CD4-positive, alpha-beta T cell treated with Interleukin-21 for 1 hour (primary cell): ENCODE measurements at regions not wholly inside any gene's neighbourhood (a gene's known extent, or its start where the extent isn't known, plus 50 kb on each side); places are given as distances from the start of the nearest gene placed in this dataset.
"Not testable (repeated sequence)": the region's sequence is repeated elsewhere in the genome, so short reads cannot be mapped to it uniquely, and the experiment has no call there.

Experiments used
- DNase-seq: peaks from one replicate; pipeline ENCODE4 v3.0.0-alpha.2; 2020

GRCh38 chr9:67418496-67419079 lies 426.2 kb upstream of the SPATA31A3 start:
- DNase-seq: not testable (repeated sequence)

DNA sequence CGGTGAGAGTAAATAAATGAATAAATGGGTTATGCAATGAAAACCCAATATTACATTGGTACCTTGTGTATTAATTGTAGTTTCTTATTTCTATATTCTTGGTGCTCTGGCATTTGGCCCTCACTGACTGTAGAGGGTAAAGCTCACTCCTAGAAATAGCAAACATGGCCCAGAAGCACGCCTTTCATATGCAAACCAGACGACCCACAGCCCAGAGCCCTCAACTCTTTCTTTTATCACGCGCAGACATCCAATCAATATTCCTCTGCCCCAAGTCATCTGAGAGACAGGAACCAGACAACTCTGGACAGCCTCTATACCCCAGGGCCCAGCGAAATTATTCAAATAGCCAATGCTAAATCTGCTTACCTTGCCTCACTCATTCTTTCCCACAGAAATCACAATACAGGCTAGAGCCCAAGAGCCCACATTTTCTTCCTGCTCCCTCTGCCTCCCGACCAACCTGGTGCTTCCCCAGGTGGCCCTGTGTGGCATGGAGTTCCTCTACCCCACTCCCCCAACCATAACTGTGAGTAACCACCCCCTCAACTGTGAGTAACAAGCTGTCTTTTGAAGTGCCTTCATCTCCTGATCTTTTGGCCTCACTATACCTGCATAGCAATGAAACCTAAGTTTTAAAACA lies 425.1 kb upstream of the SPATA31A3 start:
- not testable (repeated sequence) for DNase-seq

GRCh38 chr9:67416639-67417038 lies 424.3 kb upstream of the SPATA31A3 start:
- not testable (repeated sequence) for DNase-seq

GRCh38 chr9:67410606-67411220 lies 418.4 kb upstream of the SPATA31A3 start:
- not testable (repeated sequence) for DNase-seq

DNA sequence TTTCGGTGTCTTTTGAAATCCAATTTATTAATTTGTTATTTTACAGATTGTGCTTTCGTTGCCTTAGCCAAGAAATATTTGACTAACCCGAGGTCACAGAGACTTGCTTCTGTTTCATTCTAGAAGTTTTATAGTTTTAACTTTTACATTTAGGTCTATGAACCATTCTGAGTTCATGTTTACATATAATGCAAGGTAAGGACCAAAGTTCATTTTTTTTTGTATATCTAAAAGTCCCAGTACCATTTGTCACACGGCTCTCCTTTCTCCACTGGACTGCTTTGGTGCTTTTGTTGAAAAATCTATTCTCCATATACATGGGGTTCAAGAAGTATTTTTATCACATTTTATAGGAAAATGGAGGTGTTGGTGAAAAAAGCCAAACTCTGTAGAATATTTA lies 411.4 kb upstream of the SPATA31A3 start:
- not testable (repeated sequence) for DNase-seq

GRCh38 chr9:67397731-67398130 lies 405.4 kb upstream of the SPATA31A3 start:
- DNase-seq: not testable (repeated sequence)

- DNase-seq: not testable (repeated sequence)
These were observed 402.4 kb upstream of the SPATA31A3 start for GRCh38 chr9:67394782-67395181.

GRCh38 chr9:67394038-67394437 lies 401.7 kb upstream of the SPATA31A3 start:
- not testable (repeated sequence) for DNase-seq

- DNase-seq: not testable (repeated sequence)
These were observed 377.3 kb upstream of the SPATA31A3 start for GRCh38 chr9:67369664-67370063.

DNA sequence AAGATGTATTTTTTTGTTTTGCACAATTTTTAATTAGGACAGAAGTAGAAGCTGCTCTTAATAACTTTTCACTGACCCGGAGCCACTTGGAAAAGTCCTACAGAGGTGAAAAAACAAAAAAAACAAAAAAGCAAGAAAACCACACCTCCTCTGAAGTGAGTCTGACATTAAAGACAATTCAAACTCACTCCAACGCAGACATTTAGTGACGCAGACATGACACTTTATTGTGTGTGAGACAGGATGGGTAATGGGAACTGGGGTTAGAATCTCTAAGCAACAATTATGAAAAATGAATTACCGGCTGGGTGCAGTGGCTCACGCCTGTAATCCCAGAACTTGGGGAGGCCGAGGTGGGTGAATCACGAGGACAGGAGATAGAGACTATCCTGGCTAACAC lies 370.0 kb upstream of the SPATA31A3 start:
- DNase-seq: not testable (repeated sequence)

DNA sequence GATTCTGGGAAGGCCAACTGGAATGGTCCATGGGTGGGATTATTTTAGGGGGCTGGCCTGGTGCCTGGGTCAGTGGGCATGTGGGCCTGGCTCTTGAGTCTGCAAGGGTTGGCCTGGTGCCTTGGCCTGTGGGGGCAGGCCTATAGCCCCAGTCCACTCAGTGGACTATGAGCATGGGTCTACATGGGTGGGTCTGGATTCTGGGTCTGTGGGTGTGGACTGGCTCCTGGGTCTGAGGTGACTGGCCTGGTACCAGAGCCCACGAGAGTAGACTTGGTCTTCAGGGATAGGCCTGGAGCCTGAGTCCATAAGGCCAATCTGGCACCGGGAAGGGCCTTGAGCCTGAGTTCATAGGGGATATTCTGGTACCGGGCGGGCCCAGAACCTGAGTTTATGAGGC lies 361.6 kb upstream of the SPATA31A3 start:
- DNase-seq: not testable (repeated sequence)

DNA sequence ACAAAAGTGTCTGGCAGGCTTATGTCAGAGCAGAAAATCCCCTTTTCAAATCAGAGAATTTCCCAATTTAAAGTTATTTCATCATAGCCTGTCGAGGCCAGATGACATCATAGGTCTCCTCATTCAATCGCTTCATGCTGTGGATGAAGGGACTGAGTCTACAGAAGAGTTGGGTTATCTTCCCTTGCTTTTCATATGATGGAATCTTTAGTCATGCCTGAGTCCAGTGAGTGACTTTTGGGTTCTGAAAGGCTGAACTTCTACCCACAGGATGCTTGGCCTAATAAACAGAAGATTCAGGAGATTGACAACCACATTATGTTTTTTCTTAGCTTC lies 357.0 kb upstream of the SPATA31A3 start:
- not testable (repeated sequence) for DNase-seq

DNA sequence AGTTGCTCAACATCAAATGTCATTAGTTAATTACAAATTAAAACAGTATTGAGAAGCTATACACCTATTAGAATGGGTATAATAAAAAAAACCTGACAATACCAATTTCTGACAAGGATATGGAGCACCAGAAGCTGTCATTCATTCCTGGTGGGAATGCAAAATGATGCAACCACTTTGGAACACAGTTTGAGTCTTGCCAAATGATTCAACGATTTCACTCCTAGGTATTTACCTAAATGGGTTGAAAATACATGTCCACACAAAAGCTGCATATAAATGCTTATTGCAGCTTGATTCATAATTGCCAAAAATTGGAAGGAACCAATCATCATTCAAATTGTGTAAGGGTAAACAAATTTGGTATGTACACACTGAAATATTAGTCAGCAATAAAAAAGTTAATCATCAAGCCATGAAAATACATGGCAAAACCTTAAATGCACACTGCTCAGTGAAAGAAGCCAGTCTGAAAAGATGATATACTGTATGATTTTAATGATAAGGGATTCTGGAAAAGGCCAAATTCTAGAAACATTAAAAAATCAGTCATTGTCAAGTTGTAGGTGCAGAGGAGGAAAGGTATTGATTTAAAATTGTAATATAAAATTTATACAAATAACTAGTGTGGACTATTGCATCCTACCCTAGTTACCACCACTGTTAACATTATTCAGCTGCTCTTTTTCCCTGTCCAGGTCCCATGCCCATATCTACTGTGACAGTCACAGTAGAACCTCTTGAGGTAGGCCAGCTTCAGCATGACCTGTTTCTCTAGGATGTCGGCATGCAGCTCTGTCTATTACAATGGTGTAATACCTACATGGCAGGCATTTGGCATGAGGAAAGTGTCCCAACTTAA lies 356.4 kb upstream of the SPATA31A3 start:
- DNase-seq: not testable (repeated sequence)

GRCh38 chr9:67348094-67348493 lies 355.7 kb upstream of the SPATA31A3 start:
- not testable (repeated sequence) for DNase-seq

- DNase-seq: not testable (repeated sequence)
These were observed 346.9 kb upstream of the SPATA31A3 start for GRCh38 chr9:67339216-67339615.

- DNase-seq: not testable (repeated sequence)
These were observed 345.9 kb upstream of the SPATA31A3 start for GRCh38 chr9:67338201-67338600.

- not testable (repeated sequence) for DNase-seq
These were observed 342.6 kb upstream of the SPATA31A3 start for GRCh38 chr9:67334727-67335572.

- DNase-seq: not testable (repeated sequence)
These were observed 339.3 kb upstream of the SPATA31A3 start for GRCh38 chr9:67331634-67332033.

DNA sequence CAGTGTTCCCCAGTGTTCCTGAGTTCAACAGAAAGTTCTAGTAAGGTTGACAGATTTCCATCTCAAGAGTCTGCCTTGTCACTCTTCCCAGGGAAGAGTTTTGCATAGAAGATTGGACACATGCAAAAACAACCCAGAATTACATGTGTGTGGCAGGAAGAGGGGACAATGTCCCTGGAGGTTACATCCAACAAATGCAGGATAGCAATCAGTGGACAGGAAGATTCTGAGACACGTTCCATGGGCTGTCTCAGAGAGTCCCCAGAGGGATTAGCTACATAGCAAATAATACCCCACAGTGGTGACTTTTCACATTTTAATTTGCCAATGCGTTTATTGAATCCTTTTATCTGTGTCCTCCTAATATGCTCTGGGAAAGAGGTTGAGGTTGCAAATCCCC lies 321.1 kb upstream of the SPATA31A3 start:
- not testable (repeated sequence) for DNase-seq

DNA sequence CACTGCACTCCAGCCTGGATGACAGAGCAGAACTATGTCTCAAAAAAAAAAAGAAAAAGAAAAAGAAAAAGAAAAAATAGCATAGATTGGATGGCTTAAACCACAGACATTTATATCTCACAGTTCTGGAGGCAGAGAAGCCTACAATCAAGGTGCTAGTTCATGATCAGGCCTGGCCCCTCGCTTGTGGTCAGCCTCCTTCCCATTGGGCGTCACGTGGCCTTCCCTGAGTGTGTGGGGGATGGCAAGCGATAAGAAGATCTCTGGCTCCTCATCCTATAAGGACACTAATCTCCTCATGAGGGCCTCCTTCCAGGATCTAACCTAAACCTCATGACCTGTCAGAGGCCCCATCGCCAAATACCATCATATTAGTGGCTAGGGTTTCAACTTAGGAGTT lies 320.2 kb upstream of the SPATA31A3 start:
- DNase-seq: not testable (repeated sequence)

DNA sequence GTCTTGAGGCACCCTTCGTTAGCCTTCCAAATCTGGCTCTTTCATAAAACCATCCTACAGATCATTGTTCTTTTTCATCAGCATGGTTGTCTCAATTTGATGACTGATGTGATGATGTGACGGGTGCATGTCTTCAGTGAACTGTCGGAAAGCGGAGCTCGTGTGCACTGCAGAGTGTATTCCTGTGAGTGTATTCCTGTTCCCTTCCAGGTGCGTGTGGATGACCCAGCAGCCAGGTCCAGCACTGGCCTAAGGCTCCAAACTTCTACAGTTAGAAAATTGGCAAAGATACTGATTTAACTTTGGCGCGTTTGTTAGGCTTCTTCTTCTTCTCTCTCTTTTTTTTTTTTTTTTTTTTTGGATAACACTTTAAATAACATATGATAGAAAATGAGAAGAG lies 314.8 kb upstream of the SPATA31A3 start:
- DNase-seq: not testable (repeated sequence)

DNA sequence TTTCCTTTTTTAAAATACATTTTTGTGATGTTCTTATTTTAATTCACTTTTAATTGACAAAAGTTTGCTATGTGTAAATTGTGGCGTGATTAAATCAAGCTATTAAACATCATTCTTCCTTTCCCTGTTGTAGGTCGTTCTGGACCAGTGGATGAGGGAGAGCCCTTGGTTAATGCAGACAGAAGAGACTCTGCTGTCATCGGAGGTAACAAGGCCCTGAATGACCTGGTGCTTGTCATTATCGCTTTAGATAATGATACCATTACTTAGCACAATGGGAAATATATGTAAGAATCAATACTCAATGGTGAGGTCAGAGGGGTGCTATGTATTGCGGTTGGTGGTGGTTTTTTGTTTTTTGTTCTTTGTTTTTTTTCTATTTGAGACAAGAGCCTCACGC lies 296.4 kb upstream of the SPATA31A3 start:
- not testable (repeated sequence) for DNase-seq
